ENCODE measurements at regions not wholly inside any gene's neighbourhood (a gene's known extent, or its start where the extent isn't known, plus 50 kb on each side); places are given as distances from the start of the nearest gene placed in this dataset.
"Not testable (repeated sequence)": the region's sequence is repeated elsewhere in the genome, so short reads cannot be mapped to it uniquely, and the experiment has no call there.

DNA sequence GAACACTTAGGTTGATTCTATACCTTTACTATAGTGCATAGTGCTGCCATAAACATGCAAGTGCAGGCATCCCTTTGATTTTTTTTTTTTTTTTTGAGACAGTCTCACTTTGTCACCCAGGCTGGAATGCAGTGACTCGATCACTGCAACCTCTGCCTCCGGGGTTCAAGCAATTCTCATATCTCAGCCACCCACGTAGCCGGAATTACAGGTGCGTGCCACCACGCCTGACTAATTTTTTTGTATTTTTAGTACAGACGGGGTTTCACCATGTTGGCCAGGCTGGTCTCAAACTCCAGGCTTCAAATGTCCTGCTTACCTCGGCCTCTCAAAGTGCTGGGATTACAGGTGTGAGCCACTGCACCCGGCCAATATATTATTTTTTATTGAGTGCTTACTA is 140.0 kb upstream of the OLIG3 start:
- H3K36me3 ChIP-seq (ENCODE audit: control insufficient read depth in 1 of 2, insufficient read depth in 2 of 2, low read length in 1 of 2); H3K4me1 ChIP-seq (ENCODE audit: control insufficient read depth in 1 of 2, insufficient read depth in 2 of 2, low read length in 2 of 2); H3K27me3 ChIP-seq (ENCODE audit: control insufficient read depth in 1 of 2, insufficient read depth in 2 of 2, low read length in 1 of 2); H3K9me3 ChIP-seq (ENCODE audit: control insufficient read depth, low read length); ATAC-seq (ENCODE audit: low FRiP score); H3K4me3 ChIP-seq (ENCODE audit: low read length in 2 of 2); DNase-seq; H3K27ac ChIP-seq (ENCODE audit: low read depth in 1 of 2, low read length in 2 of 2): not testable (repeated sequence)
- 82 to 89% methylated on average over 9 of the region's 9 CpGs for WGBS, 2 donors
- intact Hi-C loops (cut with DNase I), result loop anchor here in 1 of 2 donors (10.0 kb wide), 1 partner anchor 359 kb away; no protein-coding TSS in a partner anchor

DNA sequence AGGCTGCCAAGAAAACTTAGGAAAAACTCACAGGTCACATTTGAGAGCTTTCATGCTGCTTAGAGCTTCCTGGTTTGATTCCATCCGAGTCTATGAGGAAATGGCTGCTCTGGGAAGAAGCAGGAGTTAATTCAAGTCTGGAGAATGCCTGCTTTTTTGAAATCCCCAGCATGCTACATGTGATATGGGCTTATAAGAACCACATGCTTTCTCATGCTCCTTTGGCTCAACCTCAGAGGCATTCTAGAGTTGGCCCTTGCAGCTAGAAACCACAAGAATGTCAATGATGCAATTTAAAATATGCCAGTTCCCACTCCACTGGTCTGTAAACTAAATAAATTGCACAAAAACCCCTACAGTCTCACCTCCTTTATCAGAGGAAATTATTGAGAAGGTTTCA is 142.9 kb upstream of the OLIG3 start:
- no peaks in the 10 kb centered on the region for H3K9me3 ChIP-seq (ENCODE audit: control insufficient read depth, low read length)
- H3K27me3 ChIP-seq (ENCODE audit: control insufficient read depth in 1 of 2, insufficient read depth in 2 of 2, low read length in 1 of 2), result no peaks in the 10 kb centered on the region
- no peak overlapping the region for H3K4me3 ChIP-seq (ENCODE audit: low read length in 2 of 2)
- no peak for DNase-seq
- H3K36me3 ChIP-seq (ENCODE audit: control insufficient read depth in 1 of 2, insufficient read depth in 2 of 2, low read length in 1 of 2), result no peaks in the 10 kb centered on the region
- intact Hi-C loops (cut with DNase I), result loop anchor here in 1 of 2 donors (10.0 kb wide), 1 partner anchor 362 kb away; no protein-coding TSS in a partner anchor
- no peak overlapping the region for H3K27ac ChIP-seq (ENCODE audit: low read depth in 1 of 2, low read length in 2 of 2)
- 4 to 11% methylated on average over 1 of the region's 1 CpG for WGBS, 2 donors
- ATAC-seq (ENCODE audit: low FRiP score), result peak; percentile 48
- H3K4me1 ChIP-seq (ENCODE audit: control insufficient read depth in 1 of 2, insufficient read depth in 2 of 2, low read length in 2 of 2), result peaks cover 0 to 2% of the 10 kb centered on the region in 2 donors

DNA sequence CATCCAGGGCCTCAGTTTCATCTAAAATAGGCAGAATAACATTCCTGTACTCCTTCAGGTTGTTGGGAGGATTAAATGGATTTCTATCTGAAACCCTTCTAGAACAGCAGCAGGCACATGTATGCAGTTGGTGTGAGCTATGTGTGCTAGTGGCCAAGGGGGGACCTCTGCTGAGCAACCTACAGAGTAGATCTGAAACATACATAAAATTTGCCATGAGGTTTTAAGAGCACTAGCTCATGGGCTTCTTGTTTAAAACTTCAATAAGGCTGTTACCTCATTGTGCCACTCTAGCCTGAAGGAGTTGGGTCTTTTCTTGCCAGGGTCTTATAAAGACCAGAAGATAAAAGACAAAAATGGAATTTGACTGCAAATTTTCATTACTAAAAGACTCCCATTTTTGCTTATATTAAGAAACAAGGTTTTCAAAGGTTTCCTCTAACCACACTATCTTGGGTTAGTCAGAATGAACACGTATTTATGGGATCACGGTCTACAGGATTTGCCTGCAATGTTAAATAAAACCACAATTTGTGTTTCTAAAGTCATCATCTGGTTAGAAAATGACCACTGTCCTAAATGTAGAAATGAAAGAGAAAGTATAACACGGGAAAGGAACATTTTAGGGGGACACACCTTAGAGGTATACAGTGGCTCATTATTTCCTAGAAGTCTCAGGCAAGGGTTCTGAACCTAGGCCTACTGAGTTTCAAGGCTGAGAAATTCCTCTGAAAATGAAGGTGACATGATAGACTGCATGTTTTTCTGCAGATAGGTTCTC is 144.9 kb upstream of the OLIG3 start:
- intact Hi-C loops (cut with DNase I), result loop anchor here in 1 of 2 donors (10.0 kb wide), 1 partner anchor 364 kb away; no protein-coding TSS in a partner anchor
- Histone ChIP-seq H3K36me3 (ENCODE audit: control insufficient read depth in 1 of 2, insufficient read depth in 2 of 2, low read length in 1 of 2) (no peaks in the 10 kb centered on the region), H3K4me1 (ENCODE audit: control insufficient read depth in 1 of 2, insufficient read depth in 2 of 2, low read length in 2 of 2) (peaks cover 0 to 2% of the 10 kb centered on the region in 2 donors), H3K27ac (ENCODE audit: low read depth in 1 of 2, low read length in 2 of 2) (no peak overlapping the region), H3K27me3 (ENCODE audit: control insufficient read depth in 1 of 2, insufficient read depth in 2 of 2, low read length in 1 of 2) (no peaks in the 10 kb centered on the region), H3K4me3 (ENCODE audit: low read length in 2 of 2) (no peak overlapping the region), H3K9me3 (ENCODE audit: control insufficient read depth, low read length) (no peaks in the 10 kb centered on the region)
- WGBS, 2 donors, result 79 to 92% methylated on average over 3 of the region's 3 CpGs
- ATAC-seq (ENCODE audit: low FRiP score), result no peak
- no peak for DNase-seq

DNA sequence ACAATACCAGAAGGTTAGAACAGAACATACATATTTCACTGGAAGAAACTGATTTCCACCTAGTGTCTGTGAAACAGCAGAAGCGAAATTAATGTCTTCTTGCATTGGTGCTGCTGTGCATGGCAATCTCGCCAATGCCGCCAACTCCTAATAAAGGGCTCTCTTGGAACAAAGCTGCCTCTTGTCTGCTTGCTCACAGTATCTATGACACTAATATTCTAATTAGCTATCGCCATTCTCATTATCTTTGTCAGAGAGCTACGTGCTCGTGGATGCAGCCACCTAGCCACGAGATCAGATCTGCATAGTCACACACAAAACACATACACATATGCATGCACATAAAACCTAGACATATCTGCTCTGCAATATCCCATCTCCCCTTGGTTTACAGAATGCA is 145.9 kb upstream of the OLIG3 start:
- H3K4me1 ChIP-seq (ENCODE audit: control insufficient read depth in 1 of 2, insufficient read depth in 2 of 2, low read length in 2 of 2), result peaks cover 0 to 2% of the 10 kb centered on the region in 2 donors
- ATAC-seq (ENCODE audit: low FRiP score) (no peak), DNase-seq (no peak)
- intact Hi-C loops (cut with DNase I), result loop anchor here (5.0 to 10.0 kb wide), 4 partner anchors 375 to 563 kb away; no protein-coding TSS in a partner anchor
- H3K4me3 ChIP-seq (ENCODE audit: low read length in 2 of 2), result no peak overlapping the region
- H3K36me3 ChIP-seq (ENCODE audit: control insufficient read depth in 1 of 2, insufficient read depth in 2 of 2, low read length in 1 of 2), result no peaks in the 10 kb centered on the region
- no peaks in the 10 kb centered on the region for H3K27me3 ChIP-seq (ENCODE audit: control insufficient read depth in 1 of 2, insufficient read depth in 2 of 2, low read length in 1 of 2)
- H3K9me3 ChIP-seq (ENCODE audit: control insufficient read depth, low read length), result no peaks in the 10 kb centered on the region
- 90 to 92% methylated on average over 7 of the region's 7 CpGs for WGBS, 2 donors
- no peak overlapping the region for H3K27ac ChIP-seq (ENCODE audit: low read depth in 1 of 2, low read length in 2 of 2)

DNA sequence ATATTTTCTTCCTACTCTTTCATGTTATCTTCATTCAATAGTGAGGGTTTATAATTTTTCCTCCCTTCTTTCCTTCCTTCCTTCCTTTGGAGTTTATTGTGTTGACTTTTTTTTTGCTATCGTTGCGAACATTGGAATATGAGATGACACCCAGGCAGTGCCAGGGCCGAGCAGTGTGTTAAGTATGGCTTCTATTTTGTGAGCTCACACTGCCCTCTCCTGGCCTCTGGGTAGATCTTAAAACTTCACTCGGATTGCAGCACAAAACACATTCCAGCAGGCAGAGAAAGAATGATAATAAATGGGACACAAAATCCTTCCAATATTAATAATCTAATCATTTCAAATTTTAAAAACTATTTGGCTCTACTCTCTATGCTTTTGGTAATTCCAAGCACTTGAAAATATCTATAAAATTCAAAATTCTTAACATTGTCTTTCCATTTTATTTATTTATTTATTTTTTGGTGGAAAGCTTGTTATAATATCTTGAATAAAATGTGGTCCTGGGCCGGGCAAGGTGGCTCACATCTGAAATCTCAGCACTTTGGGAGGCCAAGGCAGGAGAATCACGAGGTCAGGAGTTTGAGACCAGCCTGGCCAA is 147.4 kb upstream of the OLIG3 start:
- ATAC-seq (ENCODE audit: low FRiP score), result peak; percentile 84
- H3K4me1 ChIP-seq (ENCODE audit: control insufficient read depth in 1 of 2, insufficient read depth in 2 of 2, low read length in 2 of 2), result peaks cover 0 to 2% of the 10 kb centered on the region in 2 donors
- intact Hi-C loops (cut with DNase I), result loop anchor here (5.0 to 10.0 kb wide), 4 partner anchors 377 to 564 kb away; no protein-coding TSS in a partner anchor
- H3K27ac ChIP-seq (ENCODE audit: low read depth in 1 of 2, low read length in 2 of 2), result no peak overlapping the region
- DNase-seq, result peak in 1 of 2 donors; percentile 71
- no peaks in the 10 kb centered on the region for H3K27me3 ChIP-seq (ENCODE audit: control insufficient read depth in 1 of 2, insufficient read depth in 2 of 2, low read length in 1 of 2)
- H3K36me3 ChIP-seq (ENCODE audit: control insufficient read depth in 1 of 2, insufficient read depth in 2 of 2, low read length in 1 of 2), result no peaks in the 10 kb centered on the region
- WGBS, 2 donors, result 8 to 14% methylated on average over 6 of the region's 6 CpGs
- no peak overlapping the region for H3K4me3 ChIP-seq (ENCODE audit: low read length in 2 of 2)
- no peaks in the 10 kb centered on the region for H3K9me3 ChIP-seq (ENCODE audit: control insufficient read depth, low read length)

DNA sequence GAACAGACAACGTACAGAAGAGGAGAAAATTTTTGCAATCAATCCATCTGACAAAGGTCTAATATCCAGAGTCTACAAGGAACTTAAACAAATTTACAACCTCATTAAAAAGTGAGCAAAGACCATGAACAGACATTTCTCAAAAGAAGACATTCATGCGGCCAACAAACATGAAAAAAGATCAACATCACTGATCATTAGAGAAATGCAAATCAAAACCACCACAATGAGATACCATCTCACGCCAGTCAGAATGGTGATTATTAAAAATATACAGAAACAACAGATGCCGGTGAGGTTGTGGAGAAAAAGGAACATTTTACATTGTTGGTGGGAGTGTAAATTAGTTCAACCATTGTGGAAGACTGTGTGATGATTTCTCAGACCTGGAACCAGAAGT is 149.0 kb upstream of the OLIG3 start:
- DNase-seq; H3K4me1 ChIP-seq (ENCODE audit: control insufficient read depth in 1 of 2, insufficient read depth in 2 of 2, low read length in 2 of 2); H3K27me3 ChIP-seq (ENCODE audit: control insufficient read depth in 1 of 2, insufficient read depth in 2 of 2, low read length in 1 of 2); H3K4me3 ChIP-seq (ENCODE audit: low read length in 2 of 2); H3K27ac ChIP-seq (ENCODE audit: low read depth in 1 of 2, low read length in 2 of 2); H3K9me3 ChIP-seq (ENCODE audit: control insufficient read depth, low read length); H3K36me3 ChIP-seq (ENCODE audit: control insufficient read depth in 1 of 2, insufficient read depth in 2 of 2, low read length in 1 of 2); ATAC-seq (ENCODE audit: low FRiP score): not testable (repeated sequence)
- intact Hi-C loops (cut with DNase I), result loop anchor here (5.0 to 10.0 kb wide), 4 partner anchors 378 to 566 kb away; no protein-coding TSS in a partner anchor
- 68 to 74% methylated on average over 4 of the region's 4 CpGs for WGBS, 2 donors

DNA sequence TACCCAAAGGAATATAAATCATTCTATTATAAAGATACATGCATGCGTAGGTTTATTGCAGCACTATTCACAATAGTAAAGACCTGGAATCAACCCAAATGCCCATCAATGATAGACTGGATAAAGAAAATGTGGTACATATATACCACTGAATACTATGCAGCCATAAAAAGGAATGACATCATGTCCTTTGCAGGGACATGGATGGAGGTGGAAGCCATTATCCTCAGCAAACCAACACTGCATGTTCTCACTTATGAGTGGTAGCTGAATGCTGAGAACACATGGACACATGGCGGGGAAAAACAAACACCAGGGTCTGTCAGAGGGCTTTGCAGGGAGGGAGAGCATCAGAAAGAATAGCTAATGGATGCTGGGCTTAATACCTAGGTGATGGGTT is 149.4 kb upstream of the OLIG3 start:
- not testable (repeated sequence) for H3K4me1 ChIP-seq (ENCODE audit: control insufficient read depth in 1 of 2, insufficient read depth in 2 of 2, low read length in 2 of 2); H3K36me3 ChIP-seq (ENCODE audit: control insufficient read depth in 1 of 2, insufficient read depth in 2 of 2, low read length in 1 of 2); H3K27ac ChIP-seq (ENCODE audit: low read depth in 1 of 2, low read length in 2 of 2); H3K27me3 ChIP-seq (ENCODE audit: control insufficient read depth in 1 of 2, insufficient read depth in 2 of 2, low read length in 1 of 2); ATAC-seq (ENCODE audit: low FRiP score); DNase-seq; H3K9me3 ChIP-seq (ENCODE audit: control insufficient read depth, low read length); H3K4me3 ChIP-seq (ENCODE audit: low read length in 2 of 2)
- 48 to 84% methylated on average over 2 of the region's 2 CpGs for WGBS, 2 donors
- intact Hi-C loops (cut with DNase I), result loop anchor here (5.0 to 10.0 kb wide), 4 partner anchors 379 to 566 kb away; no protein-coding TSS in a partner anchor

DNA sequence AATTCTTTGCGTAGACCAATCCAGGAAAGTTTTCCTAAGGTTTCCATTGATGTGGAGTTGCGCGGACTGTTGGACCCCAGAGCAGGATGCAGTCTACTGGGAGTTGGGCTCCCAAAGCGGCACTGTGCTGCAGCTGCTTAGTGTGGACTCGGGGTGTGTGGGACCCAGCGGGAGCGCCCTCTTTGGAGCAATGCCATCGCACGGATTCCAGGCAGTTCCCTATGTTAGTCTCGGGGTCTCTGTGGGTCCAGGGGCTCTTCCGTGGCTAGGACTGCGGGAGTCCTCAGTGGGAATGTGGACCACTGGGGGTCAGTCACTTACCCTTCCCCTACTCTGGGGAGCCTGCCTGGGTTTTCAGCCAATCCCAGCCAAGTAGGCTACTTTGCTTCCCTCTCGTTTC is 151.7 kb upstream of the OLIG3 start:
- H3K9me3 ChIP-seq (ENCODE audit: control insufficient read depth, low read length), result no peaks in the 10 kb centered on the region
- ATAC-seq (ENCODE audit: low FRiP score) (no peak), DNase-seq (no peak)
- H3K4me3 ChIP-seq (ENCODE audit: low read length in 2 of 2), result no peak overlapping the region
- H3K27me3 ChIP-seq (ENCODE audit: control insufficient read depth in 1 of 2, insufficient read depth in 2 of 2, low read length in 1 of 2), result peaks cover 0 to 2% of the 10 kb centered on the region in 2 donors
- WGBS, 2 donors, result 83 to 92% methylated on average over 13 of the region's 13 CpGs
- intact Hi-C loops (cut with DNase I), result loop anchor here (10.0 kb wide), 2 partner anchors 381 to 551 kb away; no protein-coding TSS in a partner anchor
- H3K27ac ChIP-seq (ENCODE audit: low read depth in 1 of 2, low read length in 2 of 2), result no peak overlapping the region
- H3K36me3 ChIP-seq (ENCODE audit: control insufficient read depth in 1 of 2, insufficient read depth in 2 of 2, low read length in 1 of 2), result no peaks in the 10 kb centered on the region
- no peaks in the 10 kb centered on the region for H3K4me1 ChIP-seq (ENCODE audit: control insufficient read depth in 1 of 2, insufficient read depth in 2 of 2, low read length in 2 of 2)

All from aorta (tissue), 5 donors.